ENCODE measurements at regions not wholly inside any gene's neighbourhood (a gene's known extent, or its start where the extent isn't known, plus 50 kb on each side); places are given as distances from the start of the nearest gene placed in this dataset.

DNA sequence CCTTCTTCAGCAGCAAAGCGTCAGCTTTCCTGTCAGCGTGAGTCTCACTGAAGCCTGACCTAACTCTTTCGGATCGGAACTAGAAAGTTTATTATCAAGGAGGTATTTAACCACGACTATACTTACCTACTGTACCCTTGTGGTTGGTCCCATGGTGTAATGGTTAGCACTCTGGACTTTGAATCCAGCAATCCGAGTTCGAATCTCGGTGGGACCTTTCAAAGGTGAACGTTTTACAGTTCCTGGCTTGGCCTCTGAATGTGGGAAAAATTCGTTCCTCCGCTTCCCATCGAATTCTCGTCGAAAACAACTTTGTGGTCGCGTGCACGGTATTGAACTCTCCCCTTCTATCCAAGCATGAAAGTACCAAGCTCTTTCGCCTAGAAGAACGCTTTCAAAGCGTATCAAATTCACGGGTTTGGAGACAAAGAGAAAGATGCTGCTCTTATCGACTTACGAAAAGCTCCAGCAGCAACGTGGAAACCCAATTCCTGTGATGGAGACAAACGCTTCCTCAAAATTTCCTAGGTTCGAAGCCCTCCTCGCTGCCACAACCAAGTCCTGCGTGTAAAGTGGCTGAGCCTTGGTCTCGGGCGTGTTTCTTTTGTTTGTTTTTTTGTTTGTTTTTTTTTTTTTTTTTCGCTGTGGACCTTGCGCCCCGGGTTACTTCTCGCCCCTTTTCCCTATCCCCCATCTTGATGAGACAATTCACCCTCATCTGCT, 63.7 kb downstream of the GPX5 start:
- POLR2A ChIA-PET = interaction anchor here (0.8 kb wide), 1 partner anchor 54 kb away, joined by 6 read pairs; no protein-coding TSS in a partner anchor

DNA sequence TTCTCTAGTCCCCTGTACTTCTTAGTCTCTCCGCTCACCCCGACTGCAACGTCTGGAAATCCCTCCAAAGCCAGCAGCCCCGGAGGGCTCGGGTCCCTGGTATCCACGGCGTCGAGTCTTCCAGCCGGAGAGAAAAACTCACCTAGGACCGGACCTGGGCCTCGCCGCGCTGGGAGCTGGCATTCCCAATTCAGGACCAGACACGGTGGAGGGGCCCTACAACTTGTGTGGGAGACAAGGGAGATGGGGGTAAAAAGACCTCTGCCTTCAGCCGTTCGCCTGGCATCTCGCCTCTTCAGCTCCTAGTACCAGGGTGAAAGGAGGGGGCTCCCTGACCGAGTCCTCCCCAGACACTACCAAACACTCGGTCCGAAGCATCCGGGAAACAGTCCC, 64.3 kb downstream of the GPX5 start:
- ChIA-PET CTCF (no interaction called here), POLR2A (interaction anchor here (0.8 kb wide), 1 partner anchor 53 kb away, joined by 6 read pairs; no protein-coding TSS in a partner anchor)
- H3K9me3 ChIP-seq (ENCODE audit: control insufficient read depth, insufficient read depth, low read length) = no peaks in the 10 kb centered on the region
- TF ChIP-seq CTCF (IDR thresholded peaks at IDR 0.05; ENCODE audit: low read depth, low read length) = no peak
- H3K27me3 ChIP-seq (ENCODE audit: control insufficient read depth, insufficient read depth, low read length) = peaks cover 3% of the 10 kb centered on the region
- DNase-seq (ENCODE audit: low read depth, low spot score) = no peak
- H3K4me3 ChIP-seq (ENCODE audit: low read depth, low read length) = peak overlapping the region; percentile 34
- H3K27ac ChIP-seq (ENCODE audit: low read depth, low read length) = peak overlapping the region; percentile 25

More for the DNA sequence above, 63.7 kb downstream of the GPX5 start:
- Histone ChIP-seq H3K27ac (ENCODE audit: low read depth, low read length) (peak overlapping the region; percentile 25), H3K4me3 (ENCODE audit: low read depth, low read length) (peak overlapping the region; percentile 34), H3K9me3 (ENCODE audit: control insufficient read depth, insufficient read depth, low read length) (no peaks in the 10 kb centered on the region), H3K27me3 (ENCODE audit: control insufficient read depth, insufficient read depth, low read length) (peaks cover 3% of the 10 kb centered on the region)
- DNase-seq (ENCODE audit: low read depth, low spot score) = peak; percentile 74
- no peak for TF ChIP-seq CTCF (IDR thresholded peaks at IDR 0.05; ENCODE audit: low read depth, low read length)
- CTCF ChIA-PET = no interaction called here

DNA sequence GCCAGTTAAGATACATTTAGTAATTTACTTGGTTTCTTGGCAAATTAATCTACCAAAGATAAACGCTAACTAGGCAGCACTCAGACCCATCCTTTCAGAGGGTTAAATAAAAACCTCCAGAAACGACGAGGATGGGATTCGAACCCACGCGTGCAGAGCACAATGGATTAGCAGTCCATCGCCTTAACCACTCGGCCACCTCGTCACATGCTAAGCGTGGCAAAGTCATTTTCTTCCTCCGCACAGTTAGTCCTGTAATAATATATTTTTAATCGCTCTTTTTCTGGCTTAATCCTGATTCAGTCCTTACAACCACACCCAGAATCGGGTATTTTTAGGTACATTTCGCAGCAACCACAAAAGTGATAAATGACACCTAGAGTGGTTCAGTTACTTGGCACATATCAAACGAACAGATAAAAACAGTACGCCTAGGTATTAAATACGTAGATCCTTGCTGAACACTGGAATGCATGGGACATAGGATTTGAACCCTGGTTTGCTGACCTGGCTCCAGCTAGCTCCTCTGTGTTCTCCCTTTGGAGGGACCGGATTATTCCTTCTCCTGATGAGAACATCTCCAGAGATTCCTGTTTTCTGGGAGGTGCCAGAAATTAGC, 71.6 kb downstream of the GPX5 start:
- Histone ChIP-seq H3K4me3 (ENCODE audit: low read depth, low read length) (no peak overlapping the region), H3K27me3 (ENCODE audit: control insufficient read depth, insufficient read depth, low read length) (no peaks in the 10 kb centered on the region), H3K27ac (ENCODE audit: low read depth, low read length) (no peak overlapping the region), H3K9me3 (ENCODE audit: control insufficient read depth, insufficient read depth, low read length) (no peaks in the 10 kb centered on the region)
- ChIA-PET POLR2A (no interaction called here), CTCF (interaction anchor here (0.5 to 0.6 kb wide), 2 partner anchors 36 to 387 kb away, joined by 3 to 7 read pairs; no protein-coding TSS in a partner anchor)
- no peak for TF ChIP-seq CTCF (IDR thresholded peaks at IDR 0.05; ENCODE audit: low read depth, low read length)
- DNase-seq (ENCODE audit: low read depth, low spot score) = no peak

DNA sequence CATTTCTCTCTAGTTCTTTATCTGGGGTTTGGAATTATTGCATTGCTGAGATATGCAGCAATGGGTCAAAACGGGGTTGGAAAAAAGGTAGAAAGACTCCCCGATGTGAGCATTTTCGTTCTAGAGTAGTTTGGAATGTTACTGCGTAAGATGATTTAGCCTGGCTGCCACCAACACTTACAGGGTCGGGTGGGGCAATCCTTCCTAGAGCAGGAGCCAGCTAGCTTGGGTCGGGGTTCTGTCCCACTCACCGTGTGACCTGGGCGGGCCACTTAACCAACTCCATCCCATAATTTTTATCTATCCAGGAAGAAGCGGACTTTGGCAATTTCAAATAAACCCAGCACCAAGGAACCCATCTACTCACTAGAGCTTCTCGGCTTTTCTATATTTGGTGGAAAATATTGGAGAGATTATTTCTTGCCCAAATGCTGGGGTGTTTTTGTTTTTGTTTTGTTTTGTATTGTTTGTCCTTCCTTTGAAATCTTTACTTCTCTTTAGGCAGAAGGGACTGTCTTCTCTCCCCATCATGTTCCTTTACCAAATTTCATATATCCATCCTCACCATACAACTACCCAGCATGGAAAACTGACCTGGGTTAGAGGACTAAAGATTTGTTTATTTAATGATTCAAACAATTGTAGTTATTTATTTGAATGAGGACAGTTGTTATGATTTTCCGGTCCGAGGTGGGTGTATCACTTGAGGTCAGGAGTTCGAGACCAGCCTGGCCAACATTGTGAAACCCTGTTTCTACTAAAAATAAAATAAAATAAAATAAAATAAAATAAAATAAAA, 72.4 kb downstream of the GPX5 start:
- Histone ChIP-seq H3K27me3 (ENCODE audit: control insufficient read depth, insufficient read depth, low read length) (no peaks in the 10 kb centered on the region), H3K4me3 (ENCODE audit: low read depth, low read length) (no peak overlapping the region), H3K9me3 (ENCODE audit: control insufficient read depth, insufficient read depth, low read length) (no peaks in the 10 kb centered on the region), H3K27ac (ENCODE audit: low read depth, low read length) (no peak overlapping the region)
- POLR2A ChIA-PET = no interaction called here
- no peak for TF ChIP-seq CTCF (IDR thresholded peaks at IDR 0.05; ENCODE audit: low read depth, low read length)
- no peak for DNase-seq (ENCODE audit: low read depth, low spot score)
- CTCF ChIA-PET = no interaction called here
